Activated B cell treated with CpG ODN at 0.5 μM for 24 hours (primary cell): ENCODE measurements at regions not wholly inside any gene's neighbourhood (a gene's known extent, or its start where the extent isn't known, plus 50 kb on each side); places are given as distances from the start of the nearest gene placed in this dataset.

Experiments used
- ATAC-seq: fragments of 200-7000 bp; cut with Tn5 transposase; one replicate; pipeline ENCODE4 v1.10.0; 2021; ENCODE audit warnings: low read depth, mild to moderate bottlenecking, moderate library complexity
- CTCF ChIA-PET: fragments of 350-600 bp; sonication (Branson Sonifier 250); formaldehyde crosslinking; loops from one replicate; lab custom pipeline; 2021; ENCODE audit warnings: antibody characterized with exemption; lab: Charles Lee
- POLR2A ChIA-PET: fragments of 350-600 bp; sonication (Branson Sonifier 250); formaldehyde crosslinking; loops from one replicate; lab custom pipeline; 2021; ENCODE audit warnings: antibody characterized with exemption; lab: Charles Lee
- DNase-seq: peaks from one replicate; pipeline ENCODE4 v3.0.0; 2022
- H3K27ac Mint-ChIP-seq: one replicate; pipeline ENCODE4 v1.8.0; 2020; ENCODE audit warnings: mixed read lengths
- H3K27me3 Mint-ChIP-seq: one replicate; pipeline ENCODE4 v1.8.0; 2021; ENCODE audit warnings: mixed read lengths
- H3K36me3 Mint-ChIP-seq: one replicate; pipeline ENCODE4 v1.8.0; 2021; ENCODE audit warnings: low read depth, mixed read lengths
- H3K4me1 Mint-ChIP-seq: one replicate; pipeline ENCODE4 v1.8.0; 2021; ENCODE audit warnings: mixed read lengths
- H3K4me3 Mint-ChIP-seq: one replicate; pipeline ENCODE4 v1.8.0; 2020; ENCODE audit warnings: mild to moderate bottlenecking, mixed read lengths
- H3K9me3 Mint-ChIP-seq: one replicate; pipeline ENCODE4 v1.8.0; 2020; ENCODE audit warnings: mixed read lengths
- intact Hi-C: fragments of 100-400 bp; cut with micrococcal nuclease; formaldehyde crosslinking; loops from one replicate; pipeline ENCODE4 v1.15.1; 2024
- TF ChIP-seq, protein P1 (sequence below): fragments of 200-600 bp; IDR thresholded peaks from one replicate; pipeline ENCODE4 v1.8.0; 2022; ENCODE audit warnings: antibody characterized with exemption, mild to moderate bottlenecking

DNA sequence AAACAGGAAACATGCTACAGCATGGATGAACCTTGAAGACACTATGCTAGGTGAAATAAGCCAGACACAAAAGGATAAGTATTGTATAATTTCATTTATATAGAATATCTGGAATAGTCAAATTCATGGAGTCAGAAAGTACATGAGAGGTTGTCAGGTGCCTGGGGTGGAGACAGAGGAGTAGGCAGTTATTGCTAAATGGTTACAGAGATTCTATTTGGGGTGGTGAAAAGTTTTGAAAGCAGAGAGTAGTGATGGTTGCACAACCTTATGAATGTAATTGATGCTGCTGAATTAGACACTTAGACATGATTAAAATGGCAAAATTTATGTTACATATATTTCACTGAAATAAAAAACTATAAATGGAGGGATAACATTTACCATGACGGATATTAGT lies 197.4 kb downstream of the VAPA start:
- DNase-seq (no peak), ATAC-seq (no peak)
- TF ChIP-seq, protein P1, sequence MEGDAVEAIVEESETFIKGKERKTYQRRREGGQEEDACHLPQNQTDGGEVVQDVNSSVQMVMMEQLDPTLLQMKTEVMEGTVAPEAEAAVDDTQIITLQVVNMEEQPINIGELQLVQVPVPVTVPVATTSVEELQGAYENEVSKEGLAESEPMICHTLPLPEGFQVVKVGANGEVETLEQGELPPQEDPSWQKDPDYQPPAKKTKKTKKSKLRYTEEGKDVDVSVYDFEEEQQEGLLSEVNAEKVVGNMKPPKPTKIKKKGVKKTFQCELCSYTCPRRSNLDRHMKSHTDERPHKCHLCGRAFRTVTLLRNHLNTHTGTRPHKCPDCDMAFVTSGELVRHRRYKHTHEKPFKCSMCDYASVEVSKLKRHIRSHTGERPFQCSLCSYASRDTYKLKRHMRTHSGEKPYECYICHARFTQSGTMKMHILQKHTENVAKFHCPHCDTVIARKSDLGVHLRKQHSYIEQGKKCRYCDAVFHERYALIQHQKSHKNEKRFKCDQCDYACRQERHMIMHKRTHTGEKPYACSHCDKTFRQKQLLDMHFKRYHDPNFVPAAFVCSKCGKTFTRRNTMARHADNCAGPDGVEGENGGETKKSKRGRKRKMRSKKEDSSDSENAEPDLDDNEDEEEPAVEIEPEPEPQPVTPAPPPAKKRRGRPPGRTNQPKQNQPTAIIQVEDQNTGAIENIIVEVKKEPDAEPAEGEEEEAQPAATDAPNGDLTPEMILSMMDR = no peak
- intact Hi-C loops = no loop called here
- CTCF ChIA-PET = interaction anchor here (0.7 kb wide), 1 partner anchor 23 kb away, joined by 3 read pairs; no protein-coding TSS in a partner anchor
- peaks cover 15% of the 10 kb centered on the region for H3K27me3 Mint-ChIP-seq
- H3K4me1 Mint-ChIP-seq = peaks cover 15% of the 10 kb centered on the region
- no peak overlapping the region for H3K27ac Mint-ChIP-seq
- no peak overlapping the region for H3K4me3 Mint-ChIP-seq
- H3K36me3 Mint-ChIP-seq = no peaks in the 10 kb centered on the region
- POLR2A ChIA-PET = no interaction called here
- no peaks in the 10 kb centered on the region for H3K9me3 Mint-ChIP-seq

GRCh38 chr18:10111944-10112343 lies 198.1 kb downstream of the VAPA start:
- intact Hi-C loops = no loop called here
- H3K27me3 Mint-ChIP-seq = peaks cover 15% of the 10 kb centered on the region
- ChIA-PET CTCF (interaction anchor here (0.7 kb wide), 1 partner anchor 24 kb away, joined by 3 read pairs; no protein-coding TSS in a partner anchor), POLR2A (no interaction called here)
- H3K4me3 Mint-ChIP-seq = no peak overlapping the region
- no peak for DNase-seq
- no peak overlapping the region for H3K27ac Mint-ChIP-seq
- H3K4me1 Mint-ChIP-seq = peaks cover 15% of the 10 kb centered on the region
- H3K36me3 Mint-ChIP-seq = no peaks in the 10 kb centered on the region
- ATAC-seq = no peak
- TF ChIP-seq, protein P1 = no peak
- no peaks in the 10 kb centered on the region for H3K9me3 Mint-ChIP-seq

DNA sequence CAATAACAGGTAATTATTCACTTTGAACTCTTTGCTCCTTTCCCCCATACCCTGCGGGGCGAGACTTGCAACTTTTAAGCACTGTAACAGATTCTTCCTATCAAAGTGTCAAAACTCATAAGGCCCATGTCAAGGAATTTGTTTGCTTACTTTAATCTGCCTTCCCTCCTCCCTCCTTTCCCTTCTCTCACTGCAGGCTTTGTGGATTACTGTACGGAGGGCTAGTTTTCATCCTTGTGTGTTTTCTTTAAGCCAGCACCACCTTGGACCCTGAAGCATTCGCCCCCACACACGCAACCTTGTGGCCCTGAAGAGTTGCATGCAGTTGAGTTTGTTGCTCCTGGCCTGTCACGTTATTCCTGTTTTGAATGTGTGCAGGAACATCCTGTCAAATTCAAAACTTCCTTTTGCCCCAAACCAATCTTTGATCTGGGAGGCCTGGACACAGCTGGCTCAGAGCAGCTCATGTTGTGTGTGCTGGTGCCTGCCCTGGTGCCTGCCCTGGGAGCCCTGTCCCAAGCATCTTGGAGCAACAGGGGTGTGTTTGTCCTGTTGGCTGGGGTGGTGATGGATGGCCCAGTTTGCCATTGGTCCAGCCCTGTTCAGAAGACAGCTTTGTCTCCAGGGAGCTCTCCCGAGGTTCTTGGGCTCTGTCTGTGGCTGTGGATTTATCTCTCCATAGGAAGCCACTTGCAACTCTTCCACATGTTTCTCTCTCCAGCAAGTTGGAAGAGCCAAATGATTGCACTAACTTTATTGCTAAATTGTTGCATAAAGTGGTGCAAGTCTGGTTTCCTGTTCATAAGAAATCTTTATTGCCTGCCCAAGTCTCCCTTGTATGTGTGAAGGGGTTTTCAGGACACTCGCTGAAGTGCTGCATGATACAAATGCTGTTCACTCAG lies 199.6 kb downstream of the VAPA start:
- Mint-ChIP-seq H3K27ac (no peak overlapping the region), H3K4me3 (no peak overlapping the region), H3K36me3 (no peaks in the 10 kb centered on the region), H3K4me1 (peaks cover 15% of the 10 kb centered on the region), H3K9me3 (no peaks in the 10 kb centered on the region), H3K27me3 (peaks cover 12% of the 10 kb centered on the region)
- TF ChIP-seq, protein P1 = no peak
- ChIA-PET POLR2A (no interaction called here), CTCF (no interaction called here)
- intact Hi-C loops = no loop called here
- ATAC-seq (no peak), DNase-seq (no peak)

DNA sequence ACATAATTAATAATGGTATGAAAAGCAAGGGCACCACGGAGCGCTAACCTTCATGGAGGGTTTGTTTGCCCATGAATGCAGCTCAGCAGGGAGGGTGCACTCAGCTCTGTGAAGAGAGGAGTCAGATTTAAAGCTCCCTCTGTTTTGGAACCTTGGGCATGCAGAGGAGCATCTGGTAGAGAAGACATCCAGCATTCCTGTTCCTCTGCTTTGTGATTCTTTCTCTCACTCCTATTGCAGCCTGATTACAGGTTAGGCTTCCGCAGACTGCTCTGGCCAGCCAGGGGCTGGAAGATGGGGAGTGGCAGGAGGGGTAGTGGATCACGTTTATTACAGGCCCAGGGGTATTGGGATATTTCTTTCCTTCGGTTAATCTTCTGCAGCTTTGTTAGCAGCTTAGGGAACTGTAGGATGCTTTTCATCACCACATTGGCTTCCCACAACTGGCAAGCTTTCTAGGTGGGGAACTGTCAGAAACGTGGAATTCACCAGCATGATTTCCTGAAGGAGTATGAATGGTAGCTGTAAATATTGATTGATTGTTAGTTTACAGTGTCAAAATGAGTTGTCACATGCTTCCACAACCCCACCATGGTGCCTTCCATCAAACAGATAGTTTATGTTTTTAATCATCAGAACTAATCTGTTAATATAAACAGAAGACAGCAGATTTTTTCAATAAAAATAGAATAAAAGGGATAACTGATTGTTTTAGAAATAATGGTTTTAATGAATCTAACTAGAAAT lies 201.1 kb downstream of the VAPA start:
- H3K4me1 Mint-ChIP-seq = peaks cover 15% of the 10 kb centered on the region
- no peak for ATAC-seq
- no peak for DNase-seq
- ChIA-PET POLR2A (no interaction called here), CTCF (no interaction called here)
- H3K4me3 Mint-ChIP-seq = no peak overlapping the region
- intact Hi-C loops = no loop called here
- H3K27ac Mint-ChIP-seq = no peak overlapping the region
- H3K9me3 Mint-ChIP-seq = peaks cover 2% of the 10 kb centered on the region
- H3K27me3 Mint-ChIP-seq = peaks cover 12% of the 10 kb centered on the region
- H3K36me3 Mint-ChIP-seq = no peaks in the 10 kb centered on the region
- TF ChIP-seq, protein P1 = no peak

- peaks cover 8% of the 10 kb centered on the region for H3K27me3 Mint-ChIP-seq
Measured at GRCh38 chr18:10116574-10116973, 202.8 kb downstream of the VAPA start.

More at GRCh38 chr18:10116574-10116973, 202.8 kb downstream of the VAPA start:
- H3K4me1 Mint-ChIP-seq = peaks cover 16% of the 10 kb centered on the region
- peaks cover 2% of the 10 kb centered on the region for H3K9me3 Mint-ChIP-seq
- CTCF ChIA-PET = no interaction called here
- DNase-seq (no peak), ATAC-seq (no peak)
- TF ChIP-seq, protein P1 = no peak
- H3K4me3 Mint-ChIP-seq = no peak overlapping the region
- POLR2A ChIA-PET = no interaction called here
- intact Hi-C loops = no loop called here
- H3K27ac Mint-ChIP-seq = no peak overlapping the region
- no peaks in the 10 kb centered on the region for H3K36me3 Mint-ChIP-seq
